H1 (cell line): ENCODE measurements at regions not wholly inside any gene's neighbourhood (a gene's known extent, or its start where the extent isn't known, plus 50 kb on each side); places are given as distances from the start of the nearest gene placed in this dataset.

Experiments
- BCL11A ChIP-seq, 2 experiments: IDR thresholded peaks; one replicate each; pipeline ENCODE4 v1.6.1; 2011; ENCODE audit warnings: low read depth in 2 of 2, low read length in 2 of 2, mild to moderate bottlenecking in 2 of 2
- EP300 ChIP-seq, 2 experiments: IDR thresholded peaks; 1 replicate in 1 of 2; 2 replicates in 1 of 2; pipeline ENCODE4 v1.6.1; 2011 to 2012; ENCODE audit warnings: low read depth in 2 of 2, low read length in 2 of 2, mild to moderate bottlenecking in 2 of 2, borderline replicate concordance in 1 of 2, inconsistent platforms in 1 of 2, moderate library complexity in 1 of 2
- JUN ChIP-seq: IDR thresholded peaks from 2 replicates; pipeline ENCODE4 v1.6.1; 2011; ENCODE audit warnings: low read depth, mild to moderate bottlenecking, improper control_type of control experiment, low read length
- KDM4A ChIP-seq: IDR thresholded peaks from one replicate; pipeline ENCODE4 v1.7.1; 2012; ENCODE audit warnings: low read depth, mild to moderate bottlenecking, moderate library complexity, low read length, inconsistent platforms; ENCODE audit not compliant: severe bottlenecking
- RAD21 ChIP-seq, 2 experiments: IDR thresholded peaks in 1 of 2; conservative IDR thresholded peaks in 1 of 2; 2 replicates each; pipeline ENCODE4 v1.6.1; 2011; ENCODE audit warnings: low read depth in 2 of 2, low read length in 2 of 2, improper control_type of control experiment in 1 of 2, inconsistent platforms in 1 of 2, mild to moderate bottlenecking in 1 of 2, moderate library complexity in 1 of 2
- SUZ12 ChIP-seq: fragments of 200-600 bp; sonication (generic); IDR thresholded peaks from 2 replicates; pipeline ENCODE4 v1.6.1; 2012; ENCODE audit warnings: mild to moderate bottlenecking, inconsistent platforms, low read length, moderate library complexity, mixed read lengths

DNA sequence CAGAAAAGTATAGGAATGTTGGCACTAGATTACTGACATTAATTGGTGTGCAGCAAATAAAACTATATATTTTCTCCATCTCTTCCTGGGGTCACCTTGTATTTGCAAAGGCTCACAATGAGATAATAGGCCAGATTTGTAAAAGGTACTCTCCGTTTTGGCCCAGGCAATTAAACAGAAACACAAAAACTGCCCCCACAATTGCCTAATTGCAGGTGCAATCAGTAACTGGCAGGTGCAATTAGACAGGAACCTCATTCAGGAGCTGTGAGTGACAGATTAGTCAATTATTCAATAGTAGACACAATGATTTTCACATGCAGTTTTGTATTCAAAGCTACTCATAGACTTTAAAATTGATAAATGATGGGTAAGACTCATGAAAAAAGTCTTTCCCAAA lies 451.4 kb upstream of the ID2 start (continued):
- no peak for TF ChIP-seq BCL11A (IDR thresholded peaks at IDR 0.05; ENCODE audit: low read depth in 2 of 2, low read length in 2 of 2)
- no peak for TF ChIP-seq KDM4A
- no peak for TF ChIP-seq JUN
- TF ChIP-seq EP300 (IDR thresholded peaks at IDR 0.05; ENCODE audit: borderline replicate concordance in 1 of 2, low read depth in 2 of 2, low read length in 2 of 2): no peak
- TF ChIP-seq RAD21 (IDR thresholded peaks at IDR 0.05 in 1 of 2, conservative IDR thresholded peaks at IDR 0.05 in 1 of 2; ENCODE audit: low read depth in 2 of 2, low read length in 2 of 2): no peak
- TF ChIP-seq SUZ12: no peak
